HG02610 (cell line): ENCODE measurements at regions not wholly inside any gene's neighbourhood (a gene's known extent, or its start where the extent isn't known, plus 50 kb on each side); places are given as distances from the start of the nearest gene placed in this dataset.

ENCODE experiments used
- ATAC-seq: cut with Tn5 transposase; IDR thresholded peaks from one replicate; pipeline ENCODE4 v1.9.1; 2021; ENCODE audit warnings: mild to moderate bottlenecking, moderate library complexity; ENCODE audit not compliant: unreplicated experiment

GRCh38 chr16:65666132-65666941 lies 544.5 kb upstream of the CDH11 start:
- no peak for ATAC-seq

GRCh38 chr16:65665586-65665985 lies 543.7 kb upstream of the CDH11 start:
- ATAC-seq: no peak

- ATAC-seq: no peak
Measured at GRCh38 chr16:65663774-65664173, 541.9 kb upstream of the CDH11 start.

- ATAC-seq: no peak
Measured at GRCh38 chr16:65662256-65662655, 540.4 kb upstream of the CDH11 start.

GRCh38 chr16:65661558-65661957 lies 539.7 kb upstream of the CDH11 start:
- no peak for ATAC-seq

- ATAC-seq: no peak
Measured at GRCh38 chr16:65660390-65660789, 538.5 kb upstream of the CDH11 start.

- no peak for ATAC-seq
Measured at GRCh38 chr16:65659758-65660157, 537.9 kb upstream of the CDH11 start.

- ATAC-seq: no peak
Measured at GRCh38 chr16:65658787-65659220, 536.9 kb upstream of the CDH11 start.

- ATAC-seq: no peak
Measured at GRCh38 chr16:65658349-65658748, 536.5 kb upstream of the CDH11 start.

- ATAC-seq: no peak
Measured at GRCh38 chr16:65657556-65657955, 535.7 kb upstream of the CDH11 start.

GRCh38 chr16:65657071-65657494 lies 535.2 kb upstream of the CDH11 start:
- no peak for ATAC-seq

GRCh38 chr16:65655802-65656201 lies 533.9 kb upstream of the CDH11 start:
- no peak for ATAC-seq

GRCh38 chr16:65648101-65648500 lies 526.2 kb upstream of the CDH11 start:
- ATAC-seq: no peak

GRCh38 chr16:65644821-65645220 lies 523.0 kb upstream of the CDH11 start:
- no peak for ATAC-seq

GRCh38 chr16:65641762-65642289 lies 520.0 kb upstream of the CDH11 start:
- no peak for ATAC-seq

GRCh38 chr16:65641049-65641761 lies 519.3 kb upstream of the CDH11 start:
- no peak for ATAC-seq

GRCh38 chr16:65634833-65635232 lies 513.0 kb upstream of the CDH11 start:
- ATAC-seq: no peak

GRCh38 chr16:65634291-65634690 lies 512.4 kb upstream of the CDH11 start:
- no peak for ATAC-seq

- no peak for ATAC-seq
Measured at GRCh38 chr16:65624666-65625065, 502.8 kb upstream of the CDH11 start.

- no peak for ATAC-seq
Measured at GRCh38 chr16:65624229-65624628, 502.4 kb upstream of the CDH11 start.

GRCh38 chr16:65622871-65623270 lies 501.0 kb upstream of the CDH11 start:
- no peak for ATAC-seq

- no peak for ATAC-seq
Measured at GRCh38 chr16:65622151-65622550, 500.3 kb upstream of the CDH11 start.
